ENCODE measurements at regions not wholly inside any gene's neighbourhood (a gene's known extent, or its start where the extent isn't known, plus 50 kb on each side); places are given as distances from the start of the nearest gene placed in this dataset.
"Not testable (repeated sequence)": the region's sequence is repeated elsewhere in the genome, so short reads cannot be mapped to it uniquely, and the experiment has no call there.

DNA sequence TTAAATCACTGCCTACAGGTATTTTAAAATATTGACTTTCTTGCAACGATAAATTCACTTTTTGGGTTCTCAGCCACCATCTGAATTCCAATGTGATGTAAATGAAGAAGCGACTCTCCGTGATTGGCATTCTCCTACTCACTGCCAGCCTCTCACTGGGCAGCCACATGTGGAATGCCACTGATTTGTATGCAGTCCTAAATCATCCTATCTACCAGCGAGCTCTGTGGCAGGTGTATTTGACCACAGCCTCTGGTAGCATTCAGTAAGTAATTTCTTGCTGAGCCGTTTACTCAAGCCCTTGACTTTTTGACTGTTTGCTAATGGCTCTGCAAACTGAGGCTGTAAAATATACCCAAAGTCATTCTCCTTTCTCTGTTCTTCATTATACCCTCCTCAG, 559.0 kb upstream of the SLC10A2 start:
- in situ Hi-C loops (cut with HindIII; ENCODE audit: low sequenced_read_pairs) = no loop called here

DNA sequence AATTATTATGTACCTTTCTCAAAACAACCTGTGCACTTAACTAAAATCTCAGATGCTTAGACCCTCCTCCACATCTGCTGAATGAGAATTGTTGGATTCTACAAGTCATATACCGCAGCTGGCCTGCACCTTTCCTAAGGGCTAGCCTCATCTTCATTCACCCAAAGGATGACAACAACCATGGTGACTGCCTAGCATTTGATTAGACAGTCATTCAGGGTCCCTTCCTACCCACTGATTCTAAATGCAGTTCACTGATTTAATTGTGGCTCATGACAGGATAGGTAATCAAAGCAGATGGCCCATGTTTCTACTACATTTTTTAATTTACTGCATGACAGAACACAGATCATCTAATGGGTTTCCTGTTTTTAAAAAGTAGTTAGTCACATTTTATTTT, 551.9 kb upstream of the SLC10A2 start:
- in situ Hi-C loops (cut with HindIII; ENCODE audit: low sequenced_read_pairs) = no loop called here

GRCh38 chr13:103615771-103616170, 549.6 kb upstream of the SLC10A2 start:
- in situ Hi-C loops (cut with HindIII; ENCODE audit: low sequenced_read_pairs) = no loop called here

DNA sequence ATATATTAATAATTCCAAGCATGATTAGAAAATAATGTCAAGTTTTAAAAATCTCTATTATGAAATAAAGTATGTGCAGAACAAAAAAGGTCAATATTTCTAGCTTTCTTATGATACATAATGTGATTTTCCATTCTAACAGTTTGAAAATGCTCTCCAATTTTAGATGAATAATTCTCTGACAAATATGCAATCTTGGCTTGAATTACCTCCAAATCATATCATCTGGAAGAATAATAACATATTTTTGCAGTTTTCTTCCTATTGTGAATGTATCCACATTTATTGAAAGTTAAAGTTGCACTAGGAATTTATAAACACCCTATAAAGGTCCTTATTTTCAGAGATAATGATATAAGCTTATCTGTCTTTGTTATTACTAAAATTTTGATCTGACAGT, 548.5 kb upstream of the SLC10A2 start:
- in situ Hi-C loops (cut with HindIII; ENCODE audit: low sequenced_read_pairs) = no loop called here

DNA sequence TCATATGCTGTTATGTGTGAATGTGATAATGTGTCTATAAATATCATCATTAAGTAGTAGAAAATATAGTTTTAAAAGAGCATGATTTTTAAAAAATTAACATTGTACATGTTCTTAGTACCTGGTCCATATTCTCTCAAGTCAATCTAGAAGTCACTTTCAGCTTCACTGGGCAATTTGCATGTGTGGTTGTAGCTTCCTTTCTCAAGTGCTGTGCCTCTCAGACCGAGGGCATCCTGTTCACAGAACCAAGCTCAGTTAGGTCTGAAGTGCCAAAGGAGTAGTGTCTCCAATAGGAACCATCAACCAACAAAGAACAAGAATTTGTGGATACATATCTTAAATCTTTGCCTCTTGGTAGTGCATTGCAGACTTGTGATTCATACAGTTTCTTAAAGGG, 541.8 kb upstream of the SLC10A2 start:
- in situ Hi-C loops (cut with HindIII; ENCODE audit: low sequenced_read_pairs) = no loop called here

GRCh38 chr13:103605546-103606326, 539.5 kb upstream of the SLC10A2 start:
- in situ Hi-C loops (cut with HindIII; ENCODE audit: low sequenced_read_pairs) = no loop called here

GRCh38 chr13:103599870-103600269, 533.7 kb upstream of the SLC10A2 start:
- in situ Hi-C loops (cut with HindIII; ENCODE audit: low sequenced_read_pairs) = not testable (repeated sequence)

DNA sequence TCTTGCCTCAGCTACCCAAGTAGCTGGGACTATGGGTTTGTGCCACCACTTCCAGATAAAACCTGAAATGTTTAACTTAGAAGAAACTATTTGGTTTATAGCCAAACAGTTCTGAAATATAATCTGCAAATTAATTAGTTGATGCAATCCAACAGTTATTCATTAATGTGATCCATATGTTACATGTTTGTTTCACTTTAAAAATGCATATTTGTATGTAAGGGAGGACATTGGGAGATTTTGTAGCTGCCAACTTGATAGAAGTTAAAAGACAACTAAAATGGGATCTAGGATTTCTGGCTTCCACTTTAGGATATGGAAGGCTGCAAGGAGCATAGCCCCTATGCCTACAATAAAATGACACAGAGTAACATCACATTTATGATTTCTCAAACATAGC, 532.5 kb upstream of the SLC10A2 start:
- in situ Hi-C loops (cut with HindIII; ENCODE audit: low sequenced_read_pairs) = no loop called here

GRCh38 chr13:103573446-103573845, 507.2 kb upstream of the SLC10A2 start:
- in situ Hi-C loops (cut with HindIII; ENCODE audit: low sequenced_read_pairs) = no loop called here

DNA sequence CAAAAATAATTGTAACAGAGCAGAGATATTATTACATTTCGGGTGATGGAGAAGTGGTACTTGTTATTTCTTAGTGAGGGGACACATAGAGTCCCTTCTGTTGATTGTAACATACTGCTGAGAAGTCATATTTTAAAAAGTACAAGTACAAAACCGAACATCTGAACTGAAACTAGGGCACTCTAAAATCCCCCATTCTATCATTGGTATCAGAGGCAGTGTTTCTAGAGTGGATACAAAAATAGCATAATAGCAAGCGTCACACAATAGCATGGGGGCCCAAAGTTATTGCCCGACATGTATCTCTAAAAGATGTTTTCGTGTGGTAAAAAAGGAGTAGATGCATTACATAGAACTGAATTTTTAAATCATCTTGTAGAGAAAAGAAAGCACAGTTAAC, 502.1 kb upstream of the SLC10A2 start:
- in situ Hi-C loops (cut with HindIII; ENCODE audit: low sequenced_read_pairs) = no loop called here

DNA sequence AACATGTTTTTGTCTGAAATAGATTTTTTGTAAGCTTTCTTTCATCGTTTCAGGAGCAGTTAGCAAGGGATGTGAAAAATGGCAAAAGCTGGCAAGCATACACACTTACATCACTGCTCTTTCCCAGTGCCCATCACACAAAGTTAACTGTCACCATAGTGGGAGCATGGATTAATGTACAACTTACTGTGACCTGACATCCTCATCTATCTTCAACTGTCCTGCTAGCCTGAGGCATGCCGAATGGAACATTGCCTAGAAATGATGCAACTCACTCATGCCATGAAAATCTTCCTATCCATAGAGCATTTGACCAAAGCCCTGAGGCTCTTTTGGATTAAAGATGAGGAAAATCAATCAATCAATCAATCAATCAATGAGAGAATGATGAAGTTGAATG, 491.7 kb upstream of the SLC10A2 start:
- in situ Hi-C loops (cut with HindIII; ENCODE audit: low sequenced_read_pairs) = no loop called here

- in situ Hi-C loops (cut with HindIII; ENCODE audit: low sequenced_read_pairs) = no loop called here
These were observed 490.5 kb upstream of the SLC10A2 start for GRCh38 chr13:103556681-103557080.

- in situ Hi-C loops (cut with HindIII; ENCODE audit: low sequenced_read_pairs) = no loop called here
These were observed 481.7 kb upstream of the SLC10A2 start for GRCh38 chr13:103547914-103548313.

DNA sequence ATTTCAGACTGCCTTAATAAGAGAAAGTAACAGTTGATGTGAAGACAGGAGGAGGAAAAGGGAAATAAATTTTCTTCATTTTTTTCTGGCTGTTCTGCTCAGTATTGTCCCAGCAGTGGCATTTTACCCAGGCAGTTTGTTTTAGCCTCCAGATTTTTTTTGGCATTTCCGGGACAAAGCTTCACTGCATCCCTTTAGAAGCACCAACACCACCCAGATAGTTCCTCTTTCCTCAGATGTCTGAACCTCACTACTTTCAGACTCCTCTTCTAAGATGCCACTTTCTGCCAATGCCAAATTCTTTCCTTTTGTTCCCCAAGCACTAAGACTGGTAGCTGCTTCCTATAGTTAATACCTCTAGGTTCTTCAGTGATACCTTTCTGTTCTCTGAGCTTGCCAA, 480.1 kb upstream of the SLC10A2 start:
- in situ Hi-C loops (cut with HindIII; ENCODE audit: low sequenced_read_pairs) = no loop called here

- in situ Hi-C loops (cut with HindIII; ENCODE audit: low sequenced_read_pairs) = no loop called here
These were observed 476.4 kb upstream of the SLC10A2 start for GRCh38 chr13:103542648-103543047.

- in situ Hi-C loops (cut with HindIII; ENCODE audit: low sequenced_read_pairs) = no loop called here
These were observed 474.2 kb upstream of the SLC10A2 start for GRCh38 chr13:103540382-103540765.

DNA sequence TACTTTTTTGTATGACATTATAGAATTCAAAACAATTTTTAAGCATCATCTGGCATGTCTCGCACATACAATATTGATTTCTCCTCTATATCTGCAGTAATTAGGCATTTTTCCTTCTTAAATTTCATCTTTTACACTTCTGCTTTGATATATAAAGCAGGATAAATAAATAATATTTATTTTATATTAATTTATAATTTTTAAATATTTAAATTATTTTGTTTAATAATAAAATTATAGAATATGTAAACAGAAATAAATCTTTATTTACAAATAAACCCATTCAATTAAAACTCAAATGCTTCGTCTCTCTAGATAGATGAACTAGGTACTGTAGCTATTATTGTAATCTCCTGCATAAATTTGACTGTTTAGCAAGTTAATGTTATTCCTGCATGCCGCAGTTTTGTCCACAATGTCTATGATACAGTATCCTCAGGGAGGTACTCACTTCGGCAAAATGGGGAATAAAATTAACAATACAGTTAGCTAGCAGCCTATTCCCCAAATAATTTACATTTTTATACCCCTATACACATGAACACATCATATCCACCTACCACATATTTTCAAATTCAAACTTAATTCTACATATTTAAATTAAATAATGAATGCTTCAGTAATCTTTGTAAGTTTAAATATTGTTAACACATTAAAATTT, 473.6 kb upstream of the SLC10A2 start:
- in situ Hi-C loops (cut with HindIII; ENCODE audit: low sequenced_read_pairs) = no loop called here

GRCh38 chr13:103539265-103539664, 473.0 kb upstream of the SLC10A2 start:
- in situ Hi-C loops (cut with HindIII; ENCODE audit: low sequenced_read_pairs) = no loop called here

GRCh38 chr13:103537616-103538015, 471.4 kb upstream of the SLC10A2 start:
- in situ Hi-C loops (cut with HindIII; ENCODE audit: low sequenced_read_pairs) = no loop called here

DNA sequence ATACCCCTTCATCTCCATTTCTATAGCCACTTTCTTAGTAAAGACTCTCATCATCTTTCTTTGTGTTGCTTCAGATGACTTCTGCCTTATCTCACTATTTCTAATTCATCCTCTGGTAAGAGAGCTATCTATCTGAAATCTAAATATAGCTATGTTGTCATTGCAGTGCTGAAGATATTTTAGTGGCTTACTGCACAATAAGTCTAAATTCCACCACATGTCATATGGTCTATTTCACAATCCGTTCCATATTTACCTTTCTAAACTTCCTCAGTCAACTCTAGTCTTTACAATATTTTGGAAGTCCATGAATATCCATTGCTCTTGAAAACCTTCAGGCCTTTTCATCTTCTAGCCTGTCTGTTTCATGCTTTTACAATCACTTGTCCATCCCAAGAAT, 465.1 kb upstream of the SLC10A2 start:
- in situ Hi-C loops (cut with HindIII; ENCODE audit: low sequenced_read_pairs) = no loop called here

GRCh38 chr13:103528437-103528836, 462.2 kb upstream of the SLC10A2 start:
- in situ Hi-C loops (cut with HindIII; ENCODE audit: low sequenced_read_pairs) = no loop called here

DNA sequence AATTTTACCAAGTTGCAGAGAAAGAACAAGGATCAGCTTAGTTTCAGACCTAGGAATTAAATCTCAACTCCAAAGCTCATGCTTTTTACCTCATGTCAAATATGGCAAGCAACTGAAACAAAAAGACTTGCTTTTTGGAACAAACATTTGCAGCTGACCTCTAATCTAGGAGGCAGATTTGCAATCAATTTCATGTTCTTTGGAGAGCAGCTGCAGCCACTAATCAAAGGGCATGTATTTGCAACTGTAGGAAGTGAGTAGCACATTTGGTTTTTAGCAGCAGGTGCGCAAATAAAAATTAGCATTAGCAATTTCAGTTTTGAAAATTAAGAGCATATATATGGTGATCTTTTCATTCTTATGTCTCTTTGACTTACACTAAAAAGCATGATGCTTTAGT, 459.3 kb upstream of the SLC10A2 start:
- in situ Hi-C loops (cut with HindIII; ENCODE audit: low sequenced_read_pairs) = no loop called here

DNA sequence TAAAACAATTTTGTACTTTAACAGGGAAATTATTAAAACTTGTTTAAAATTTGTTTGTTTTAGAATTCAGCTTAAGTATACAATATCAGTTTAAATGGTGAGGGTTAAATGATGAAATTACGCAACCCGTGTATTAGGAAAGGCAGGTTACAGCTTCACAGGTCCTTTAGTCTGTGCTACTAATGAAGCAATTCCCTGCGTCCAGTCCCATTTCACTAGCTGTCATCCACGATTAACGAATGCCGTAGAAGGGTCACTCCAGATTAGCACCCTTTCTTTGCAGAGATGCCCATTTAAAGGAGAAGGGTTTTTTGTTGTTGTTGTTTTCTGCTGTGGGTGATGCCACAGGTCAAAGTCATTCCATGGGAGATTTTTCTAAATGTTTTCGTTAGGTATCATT, 457.6 kb upstream of the SLC10A2 start:
- in situ Hi-C loops (cut with HindIII; ENCODE audit: low sequenced_read_pairs) = no loop called here
